HepG2 (cell line): ENCODE measurements at regions not wholly inside any gene's neighbourhood (a gene's known extent, or its start where the extent isn't known, plus 50 kb on each side); places are given as distances from the start of the nearest gene placed in this dataset.

Source experiments
- ATAC-seq: fragments of 200-7000 bp; cut with Tn5 transposase; 3 replicates; pipeline ENCODE4 v1.9.1; 2020; ENCODE audit warnings: mild to moderate bottlenecking, moderate library complexity
- BruUV-seq: library from RNA; stranded (reverse); fragments of 400-500 nt; replicated peaks from 2 replicates; lab custom pipeline; 2021; lab: Mats Ljungman, UMichigan
- CTCF ChIA-PET: fragments of 300-600 bp; formaldehyde crosslinking; extraction: SDS; loops from one replicate; lab custom pipeline; 2021; ENCODE audit warnings: low total read pairs, inconsistent platforms, low intra/inter-chr PET ratio; lab: Yijun Ruan, JAX
- POLR2A ChIA-PET: fragments of 350-600 bp; sonication (Branson Sonifier 250); formaldehyde crosslinking; loops from one replicate; lab custom pipeline; 2020; ENCODE audit warnings: antibody characterized with exemption, inconsistent platforms; lab: Yijun Ruan, JAX
- DNase-seq: peaks from one replicate; pipeline ENCODE4 v3.0.0-alpha.2; 2015; ENCODE audit warnings: low spot score
- FAIRE-seq: peaks from 3 replicates; lab custom pipeline; 2011; peaks lifted over from hg19 to GRCh38; lab: Jason Lieb, UNC
- H2AFZ ChIP-seq: one replicate; pipeline ENCODE4 v1.6.1; 2011; ENCODE audit warnings: low read length, inconsistent platforms
- H3K27ac ChIP-seq: fragments of 300-600 bp; 3 replicates; pipeline ENCODE4 v1.8.0; 2011; ENCODE audit warnings: mixed run types, mild to moderate bottlenecking, mixed read lengths, low read length, inconsistent platforms; ENCODE audit not compliant: insufficient read depth; ENCODE audit errors: extremely low read length
- H3K27me3 ChIP-seq, 2 experiments: fragments of 200-600 bp in 1 of 2; 2 replicates in 1 of 2; 3 replicates in 1 of 2; pipeline versions ENCODE4 v1.6.0 to v1.8.0; 2011; ENCODE audit warnings: low read length in 2 of 2, mild to moderate bottlenecking in 2 of 2, moderate library complexity in 2 of 2, inconsistent platforms in 1 of 2; ENCODE audit not compliant: insufficient read depth in 2 of 2, control insufficient read depth in 1 of 2
- H3K36me3 ChIP-seq, 2 experiments: fragments of 200-600 bp in 1 of 2; replicated peaks in 1 of 2; 2 replicates in 1 of 2; 3 replicates in 1 of 2; pipeline versions ENCODE4 v1.5.1 to v1.8.0; 2011; ENCODE audit warnings: low read length in 2 of 2, inconsistent platforms in 1 of 2; ENCODE audit not compliant: insufficient read depth in 2 of 2, control insufficient read depth in 1 of 2
- H3K4me1 ChIP-seq: 2 replicates; pipeline ENCODE4 v1.5.1; 2012; ENCODE audit warnings: low read length, inconsistent platforms; ENCODE audit not compliant: insufficient read depth
- H3K4me2 ChIP-seq: 2 replicates; pipeline ENCODE4 v1.6.0; 2011; ENCODE audit warnings: low read depth, low read length, inconsistent platforms
- H3K4me3 ChIP-seq, 3 experiments: fragments of 200-600 bp in 1 of 3; sonication (generic), shearing (Covaris generic) in 1 of 3; replicated peaks in 1 of 3; 2 replicates each; pipeline ENCODE4 v1.5.1; 2011 to 2016; ENCODE audit warnings: low read length in 3 of 3, inconsistent platforms in 2 of 3, low read depth in 2 of 3, mild to moderate bottlenecking in 2 of 3, control low read depth in 1 of 3, mixed read lengths in 1 of 3; ENCODE audit not compliant: insufficient read depth in 1 of 3
- H3K79me2 ChIP-seq: one replicate; pipeline ENCODE4 v1.6.1; 2011; ENCODE audit warnings: low read length, inconsistent platforms; ENCODE audit not compliant: insufficient read depth
- H3K9ac ChIP-seq: 2 replicates; pipeline ENCODE4 v1.6.0; 2011; ENCODE audit warnings: mild to moderate bottlenecking, low read depth, low read length, inconsistent platforms; ENCODE audit not compliant: insufficient read depth
- H3K9me3 ChIP-seq: 2 replicates; pipeline ENCODE4 v1.5.1; 2012; ENCODE audit warnings: mild to moderate bottlenecking, low read length
- H4K20me1 ChIP-seq: 2 replicates; pipeline ENCODE4 v1.6.0; 2011; ENCODE audit warnings: inconsistent platforms, mild to moderate bottlenecking, low read length, moderate library complexity; ENCODE audit not compliant: insufficient read depth
- CREB3 ChIP-seq: sonication (generic); formaldehyde crosslinking; IDR thresholded peaks from 2 replicates; pipeline ENCODE4 v1.5.0; 2020; ENCODE audit warnings: missing genetic modification reagents
- GATA4 ChIP-seq: sonication (generic); IDR thresholded peaks from 2 replicates; pipeline ENCODE4 v1.6.1; 2016; ENCODE audit warnings: antibody characterized with exemption, low read depth, borderline replicate concordance
- KDM6A ChIP-seq: IDR thresholded peaks from 2 replicates; pipeline ENCODE4 v1.6.1; 2016; ENCODE audit warnings: low read depth
- RARA ChIP-seq: IDR thresholded peaks from 2 replicates; pipeline ENCODE4 v1.6.1; 2016; ENCODE audit warnings: missing genetic modification reagents, missing compliant biosample characterization
- SIX1 ChIP-seq: sonication (generic); formaldehyde crosslinking; IDR thresholded peaks from 2 replicates; pipeline ENCODE4 v1.4.0; 2020; ENCODE audit warnings: missing genetic modification reagents, borderline replicate concordance
- ZBTB3 ChIP-seq: sonication (generic); formaldehyde crosslinking; IDR thresholded peaks from 2 replicates; pipeline ENCODE4 v1.4.0; 2020; ENCODE audit warnings: low read depth, mild to moderate bottlenecking, moderate library complexity, missing genetic modification reagents, borderline replicate concordance
- WGBS: methylation state at CpG from one replicate; pipeline ENCODE4 v1.1.6; 2017; ENCODE audit warnings: low lambda C conversion rate; 5-methylcytosine and 5-hydroxymethylcytosine counted together
- in situ Hi-C: cut with HindIII; loops from 2 replicates; pipeline ENCODE4 v1.10.0; 2017; ENCODE audit warnings: low pct_unique_long_range_greater_than_20kb; ENCODE audit not compliant: extremely low pct_ligation_motif_present
- intact Hi-C: fragments of 100-400 bp; cut with micrococcal nuclease; formaldehyde crosslinking; loops from one replicate; pipeline ENCODE4 v1.10.0; 2022; ENCODE audit not compliant: unreplicated experiment

- no peak overlapping the region for H3K9ac ChIP-seq
- no peaks in the 10 kb centered on the region for H3K36me3 ChIP-seq
- ATAC-seq (no peak), FAIRE-seq (no peak), DNase-seq (no peak)
- BruUV-seq, result no TSS peak
- no peaks in the 10 kb centered on the region for H3K79me2 ChIP-seq
- in situ Hi-C loops, result no loop called here
- no peaks in the 10 kb centered on the region for H3K9me3 ChIP-seq
- H4K20me1 ChIP-seq, result no peaks in the 10 kb centered on the region
- no peak overlapping the region for H3K27ac ChIP-seq
- H3K4me2 ChIP-seq, result no peak overlapping the region
- TF ChIP-seq CREB3 (CRISPR knock-in tag) (no peak), ZBTB3 (no peak), GATA4 (no peak), KDM6A (CRISPR knock-in tag) (no peak)
- peaks cover 8% of the 10 kb centered on the region; the same call in 1 of the 2 replicates for H3K4me1 ChIP-seq
- peaks cover 1 to 28% of the 10 kb centered on the region in 2 experiments; a peak in 2 of 5 replicates for H3K27me3 ChIP-seq
- ChIA-PET POLR2A (no interaction called here), CTCF (no interaction called here)
- H3K4me3 ChIP-seq, result no peak overlapping the region
- intact Hi-C loops, result no loop called here
- 24% methylated on average over 5 of the region's 6 CpGs for WGBS
- no peak overlapping the region for H2AFZ ChIP-seq
These were observed 155.8 kb upstream of the CHST15 start for GRCh38 chr10:124249196-124249595.

DNA sequence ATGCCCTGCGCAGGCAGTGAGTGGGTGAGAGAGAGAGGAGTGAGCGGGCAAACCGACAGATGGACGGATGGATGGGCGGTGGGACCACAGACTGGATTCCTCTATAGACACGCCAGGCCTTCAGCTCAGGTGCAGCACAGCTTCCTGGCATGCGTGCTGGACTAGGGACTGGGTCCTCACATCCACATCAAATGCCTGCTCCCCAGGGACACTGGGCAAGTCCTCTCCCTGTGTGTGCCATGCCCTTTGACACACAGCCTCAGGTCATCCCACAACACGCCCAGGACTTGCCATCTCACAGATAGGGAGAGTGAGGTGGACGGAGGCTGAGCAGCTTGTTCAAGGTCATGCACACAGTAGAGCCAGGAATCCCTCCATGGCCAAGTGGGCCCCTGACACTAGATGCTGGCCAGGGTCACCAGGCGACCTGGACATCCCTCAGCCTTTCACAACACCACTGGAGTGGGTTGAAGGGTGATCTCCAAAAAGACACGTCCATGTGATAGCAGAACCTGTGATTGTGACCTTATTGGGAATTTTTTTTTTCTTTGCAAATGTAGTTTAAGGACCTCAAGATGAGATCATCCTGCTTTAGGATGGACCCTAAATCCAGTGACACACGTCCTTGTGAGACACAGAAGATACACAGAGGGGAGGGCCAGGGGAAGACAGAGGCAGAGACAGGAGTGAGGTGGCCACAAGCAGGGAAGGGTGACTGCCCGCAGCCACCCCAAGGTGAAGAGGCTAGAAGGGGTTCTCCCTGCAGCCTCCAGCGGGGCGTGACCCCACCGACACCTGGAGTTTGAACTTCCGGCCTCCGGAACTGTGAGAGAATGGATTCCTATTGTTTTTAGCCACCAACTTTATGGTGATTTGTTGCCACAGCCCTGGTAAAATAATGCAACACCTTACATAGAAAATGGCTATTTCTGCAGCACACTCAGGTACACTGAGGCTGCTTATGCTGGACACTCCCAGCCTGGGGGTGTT is 155.0 kb upstream of the CHST15 start:
- intact Hi-C loops, result no loop called here

More for the DNA sequence above, 155.0 kb upstream of the CHST15 start:
- ATAC-seq (no peak; the same call in 2 of the 3 replicates), FAIRE-seq (no peak), DNase-seq (no peak)
- TF ChIP-seq SIX1 (CRISPR knock-in tag) (no peak), RARA (CRISPR knock-in tag) (peak; percentile 42; the same call in 1 of the 2 replicates)
- 51% methylated on average over 14 of the region's 18 CpGs for WGBS
- Histone ChIP-seq H3K9me3 (no peaks in the 10 kb centered on the region), H2AFZ (no peak overlapping the region), H3K27me3 (peaks cover 1 to 36% of the 10 kb centered on the region in 2 experiments; a peak in 3 of 5 replicates), H3K4me1 (peaks cover 8% of the 10 kb centered on the region; the same call in 1 of the 2 replicates), H3K9ac (no peak overlapping the region), H3K4me3 (no peak overlapping the region), H3K27ac (no peak overlapping the region), H3K4me2 (no peak overlapping the region), H3K79me2 (no peaks in the 10 kb centered on the region), H3K36me3 (no peaks in the 10 kb centered on the region), H4K20me1 (no peaks in the 10 kb centered on the region)
- in situ Hi-C loops, result no loop called here
- POLR2A ChIA-PET, result no interaction called here
- BruUV-seq, result no TSS peak
- CTCF ChIA-PET, result no interaction called here
